SK-N-SH (cell line): ENCODE measurements at regions not wholly inside any gene's neighbourhood (a gene's known extent, or its start where the extent isn't known, plus 50 kb on each side); places are given as distances from the start of the nearest gene placed in this dataset.

Source experiments
- CTCF ChIA-PET: fragments of 300-600, 350-600 bp; formaldehyde crosslinking; extraction: SDS; loops from one replicate; lab custom pipeline; 2021; lab: Yijun Ruan, JAX
- POLR2A ChIA-PET: fragments of 350-600 bp; sonication (Branson Sonifier 250); formaldehyde crosslinking; extraction: SDS; loops from one replicate; lab custom pipeline; 2020; ENCODE audit warnings: antibody characterized with exemption, inconsistent platforms; lab: Yijun Ruan, JAX
- DNase-seq: peaks from one replicate; pipeline ENCODE4 v3.0.0; 2012
- H2AFZ ChIP-seq: fragments of 200-600 bp; sonication (generic); 2 replicates; pipeline ENCODE4 v1.8.1; 2016; ENCODE audit warnings: antibody characterized with exemption, mild to moderate bottlenecking, low read depth
- H3F3A ChIP-seq: fragments of 200-600 bp; sonication (generic); replicated peaks from 2 replicates; pipeline ENCODE3; 2016; ENCODE audit warnings: antibody characterized with exemption, mild to moderate bottlenecking; ENCODE audit not compliant: insufficient read depth
- H3K27ac ChIP-seq, 2 experiments: fragments of 200-500 bp in 1 of 2; fragments of 200-600 bp in 1 of 2; sonication (Bioruptor generic) in 1 of 2; sonication (generic), shearing (Covaris generic) in 1 of 2; 2 replicates each; pipeline versions ENCODE4 v1.5.1 to v1.6.1; 2014 to 2016; ENCODE audit warnings: low read depth in 2 of 2, inconsistent platforms in 1 of 2, low read length in 1 of 2, mild to moderate bottlenecking in 1 of 2, mixed read lengths in 1 of 2
- H3K27me3 ChIP-seq: fragments of 200-600 bp; sonication (generic), shearing (Covaris generic); 2 replicates; pipeline ENCODE4 v1.6.1; 2016; ENCODE audit warnings: mixed run types; ENCODE audit not compliant: insufficient read depth
- H3K36me3 ChIP-seq, 2 experiments: fragments of 200-500 bp in 1 of 2; fragments of 200-600 bp in 1 of 2; sonication (Bioruptor generic) in 1 of 2; sonication (generic) in 1 of 2; replicated peaks in 1 of 2; 2 replicates each; pipeline versions ENCODE3 to v1.5.1; 2014 to 2016; ENCODE audit warnings: low read length in 1 of 2, mild to moderate bottlenecking in 1 of 2; ENCODE audit not compliant: insufficient read depth in 2 of 2, control insufficient read depth in 1 of 2
- H3K4me1 ChIP-seq, 2 experiments: fragments of 200-500 bp in 1 of 2; fragments of 200-600 bp in 1 of 2; sonication (Bioruptor generic) in 1 of 2; sonication (generic), shearing (Covaris generic) in 1 of 2; 2 replicates each; pipeline versions ENCODE4 v1.5.1 to v1.6.1; 2014 to 2016; ENCODE audit warnings: low read depth in 1 of 2, low read length in 1 of 2, mixed run types in 1 of 2; ENCODE audit not compliant: insufficient read depth in 2 of 2, control insufficient read depth in 1 of 2
- H3K4me2 ChIP-seq: fragments of 200-600 bp; sonication (generic), shearing (Covaris generic); 2 replicates; pipeline ENCODE4 v1.6.1; 2017; ENCODE audit warnings: mixed run types
- H3K4me3 ChIP-seq, 2 experiments: fragments of 200-500 bp in 1 of 2; fragments of 200-600 bp in 1 of 2; sonication (Bioruptor generic) in 1 of 2; sonication (generic), shearing (Covaris generic) in 1 of 2; 2 replicates each; pipeline versions ENCODE4 v1.5.1 to v1.8.1; 2014 to 2016; ENCODE audit warnings: low read depth in 2 of 2, inconsistent platforms in 1 of 2, low read length in 1 of 2, mild to moderate bottlenecking in 1 of 2, mixed read lengths in 1 of 2, moderate library complexity in 1 of 2
- H3K79me2 ChIP-seq: fragments of 200-600 bp; sonication (generic); 2 replicates; pipeline ENCODE4 v1.8.1; 2017; ENCODE audit warnings: mild to moderate bottlenecking; ENCODE audit not compliant: insufficient read depth
- H3K9ac ChIP-seq: fragments of 200-600 bp; sonication (generic); 2 replicates; pipeline ENCODE4 v1.6.1; 2017; ENCODE audit warnings: mixed run types
- H3K9me2 ChIP-seq: fragments of 200-600 bp; sonication (generic); 2 replicates; pipeline ENCODE4 v1.6.1; 2017; ENCODE audit warnings: mixed run types
- H3K9me3 ChIP-seq: fragments of 200-600 bp; sonication (generic); 2 replicates; pipeline ENCODE4 v1.6.1; 2017; ENCODE audit warnings: mixed run types, mild to moderate bottlenecking, moderate library complexity
- H4K20me1 ChIP-seq: fragments of 200-600 bp; sonication (generic); 2 replicates; pipeline ENCODE4 v1.6.1; 2017; ENCODE audit warnings: mild to moderate bottlenecking, mixed run types; ENCODE audit not compliant: insufficient read depth
- EZH2phosphoT487 ChIP-seq: fragments of 200-600 bp; sonication (generic); IDR thresholded peaks from 2 replicates; pipeline ENCODE4 v1.6.1; 2017; ENCODE audit warnings: low read depth, mixed run types, mild to moderate bottlenecking, antibody characterized with exemption, moderate library complexity, borderline replicate concordance
- FOSL2 ChIP-seq: IDR thresholded peaks from 2 replicates; pipeline ENCODE4 v1.4.0; 2012; ENCODE audit warnings: low read depth, mild to moderate bottlenecking, moderate library complexity, borderline replicate concordance
- FOXJ3 ChIP-seq: sonication (generic); formaldehyde crosslinking; IDR thresholded peaks from 2 replicates; pipeline ENCODE4 v1.5.1; 2020; ENCODE audit warnings: mild to moderate bottlenecking, missing genetic modification reagents
- FOXM1 ChIP-seq: IDR thresholded peaks from 2 replicates; pipeline ENCODE4 v1.4.0; 2012; ENCODE audit warnings: low read depth, mild to moderate bottlenecking
- GABPA ChIP-seq: IDR thresholded peaks from 2 replicates; pipeline ENCODE4 v1.4.0; 2012; ENCODE audit warnings: low read depth, mild to moderate bottlenecking
- GATA2 ChIP-seq: sonication (generic); formaldehyde crosslinking; IDR thresholded peaks from 2 replicates; pipeline ENCODE4 v1.5.0; 2020; ENCODE audit warnings: mild to moderate bottlenecking, missing genetic modification reagents
- IRF3 ChIP-seq: fragments of 150-350 bp; IDR thresholded peaks from 2 replicates; pipeline ENCODE4 v1.6.1; 2016; ENCODE audit warnings: mild to moderate bottlenecking, low read depth, low read length
- MEF2A ChIP-seq: IDR thresholded peaks from 2 replicates; pipeline ENCODE4 v1.4.0; 2012; ENCODE audit warnings: low read depth, borderline replicate concordance
- MXI1 ChIP-seq: IDR thresholded peaks from 2 replicates; pipeline ENCODE4 v1.6.1; 2012; ENCODE audit warnings: mild to moderate bottlenecking, low read depth, low read length, improper control_type of control experiment
- NRF1 ChIP-seq: IDR thresholded peaks from 2 replicates; pipeline ENCODE4 v1.6.1; 2012; ENCODE audit warnings: low read depth, mild to moderate bottlenecking, low read length
- RAD21 ChIP-seq: IDR thresholded peaks from 2 replicates; pipeline ENCODE4 v1.6.1; 2012; ENCODE audit warnings: mild to moderate bottlenecking, low read length
- RCOR1 ChIP-seq: fragments of 150-350 bp; IDR thresholded peaks from 2 replicates; pipeline ENCODE4 v1.6.1; 2017; ENCODE audit warnings: antibody characterized with exemption, low read length
- SIN3A ChIP-seq: IDR thresholded peaks from 2 replicates; pipeline ENCODE4 v1.6.1; 2012; ENCODE audit warnings: low read depth, mild to moderate bottlenecking, low read length, moderate library complexity, borderline replicate concordance
- TAF1 ChIP-seq: IDR thresholded peaks from 2 replicates; pipeline ENCODE4 v1.6.1; 2012; ENCODE audit warnings: low read depth, mild to moderate bottlenecking, low read length, moderate library complexity, borderline replicate concordance
- TEAD4 ChIP-seq: IDR thresholded peaks from 2 replicates; pipeline ENCODE4 v1.4.0; 2012; ENCODE audit warnings: mild to moderate bottlenecking, borderline replicate concordance; ENCODE audit not compliant: insufficient read depth
- WGBS: methylation state at CpG from one replicate; pipeline ENCODE4 v1.1.6; 2017; ENCODE audit warnings: low lambda C conversion rate; 5-methylcytosine and 5-hydroxymethylcytosine counted together
- TF ChIP-seq, protein P1 (sequence below): IDR thresholded peaks from 2 replicates; pipeline ENCODE4 v1.4.0; 2012; ENCODE audit warnings: low read depth
- TF ChIP-seq, protein P2 (sequence below): fragments of 200-600 bp; sonication (generic); IDR thresholded peaks from 2 replicates; pipeline ENCODE4 v1.6.1; 2017; ENCODE audit warnings: antibody characterized with exemption, mild to moderate bottlenecking, moderate library complexity
- TF ChIP-seq, protein P3 (sequence below): fragments of 150-350 bp; IDR thresholded peaks from 2 replicates; pipeline ENCODE4 v1.6.1; 2017; ENCODE audit warnings: antibody characterized with exemption, low read length, low read depth, borderline replicate concordance
- TF ChIP-seq, protein P4 (sequence below): IDR thresholded peaks from 2 replicates; pipeline ENCODE4 v1.4.0; 2012; ENCODE audit warnings: low read depth, borderline replicate concordance

- H3F3A ChIP-seq = peaks cover 3% of the 10 kb centered on the region
- H3K27me3 ChIP-seq = no peaks in the 10 kb centered on the region
- no peaks in the 10 kb centered on the region for H3K9me3 ChIP-seq
- no peaks in the 10 kb centered on the region; a peak in 1 of 4 replicates for H3K4me1 ChIP-seq
- H3K79me2 ChIP-seq = no peaks in the 10 kb centered on the region
- ChIA-PET CTCF (no interaction called here), POLR2A (no interaction called here)
- H3K9me2 ChIP-seq = no peaks in the 10 kb centered on the region
- H3K36me3 ChIP-seq = no peaks in the 10 kb centered on the region
- no peak for TF ChIP-seq TAF1
- TF ChIP-seq MXI1 = no peak
- TF ChIP-seq, protein P1, sequence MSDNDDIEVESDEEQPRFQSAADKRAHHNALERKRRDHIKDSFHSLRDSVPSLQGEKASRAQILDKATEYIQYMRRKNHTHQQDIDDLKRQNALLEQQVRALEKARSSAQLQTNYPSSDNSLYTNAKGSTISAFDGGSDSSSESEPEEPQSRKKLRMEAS = no peak
- TF ChIP-seq RCOR1 = no peak
- TF ChIP-seq, protein P2, sequence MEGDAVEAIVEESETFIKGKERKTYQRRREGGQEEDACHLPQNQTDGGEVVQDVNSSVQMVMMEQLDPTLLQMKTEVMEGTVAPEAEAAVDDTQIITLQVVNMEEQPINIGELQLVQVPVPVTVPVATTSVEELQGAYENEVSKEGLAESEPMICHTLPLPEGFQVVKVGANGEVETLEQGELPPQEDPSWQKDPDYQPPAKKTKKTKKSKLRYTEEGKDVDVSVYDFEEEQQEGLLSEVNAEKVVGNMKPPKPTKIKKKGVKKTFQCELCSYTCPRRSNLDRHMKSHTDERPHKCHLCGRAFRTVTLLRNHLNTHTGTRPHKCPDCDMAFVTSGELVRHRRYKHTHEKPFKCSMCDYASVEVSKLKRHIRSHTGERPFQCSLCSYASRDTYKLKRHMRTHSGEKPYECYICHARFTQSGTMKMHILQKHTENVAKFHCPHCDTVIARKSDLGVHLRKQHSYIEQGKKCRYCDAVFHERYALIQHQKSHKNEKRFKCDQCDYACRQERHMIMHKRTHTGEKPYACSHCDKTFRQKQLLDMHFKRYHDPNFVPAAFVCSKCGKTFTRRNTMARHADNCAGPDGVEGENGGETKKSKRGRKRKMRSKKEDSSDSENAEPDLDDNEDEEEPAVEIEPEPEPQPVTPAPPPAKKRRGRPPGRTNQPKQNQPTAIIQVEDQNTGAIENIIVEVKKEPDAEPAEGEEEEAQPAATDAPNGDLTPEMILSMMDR = no peak
- TF ChIP-seq SIN3A = no peak
- no peak for TF ChIP-seq EZH2phosphoT487
- no peaks in the 10 kb centered on the region for H4K20me1 ChIP-seq
- no peak overlapping the region for H3K4me2 ChIP-seq
- DNase-seq = no peak
- no peak overlapping the region for H2AFZ ChIP-seq
- no peak overlapping the region for H3K27ac ChIP-seq
- H3K9ac ChIP-seq = no peak overlapping the region
- no peak overlapping the region for H3K4me3 ChIP-seq
Observed at GRCh38 chr1:192749349-192749748, 59.5 kb upstream of the RGS2 start.

DNA sequence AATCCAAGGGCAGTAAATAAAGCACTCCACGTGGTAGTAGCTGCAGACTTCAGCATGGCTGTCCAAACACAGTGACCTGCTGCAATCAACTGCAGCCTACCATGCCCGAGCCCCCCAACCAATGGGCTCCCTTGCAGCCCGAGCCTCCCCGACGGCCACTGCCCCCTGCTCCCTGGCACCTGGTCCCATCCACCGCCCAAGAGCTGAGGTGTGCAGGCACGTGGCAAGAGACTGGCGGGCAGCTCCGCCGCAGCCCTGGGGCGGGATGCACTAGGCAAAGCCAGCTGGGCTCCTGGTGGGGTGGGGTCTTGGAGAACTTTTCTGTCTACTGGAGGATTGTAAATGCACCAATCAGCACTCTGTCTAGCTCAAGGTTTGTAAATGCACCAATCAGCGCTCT, 57.6 kb upstream of the RGS2 start:
- 100% methylated on average over 2 of the region's 12 CpGs for WGBS
- CTCF ChIA-PET = no interaction called here
- H2AFZ ChIP-seq = no peak overlapping the region

More for the DNA sequence above, 57.6 kb upstream of the RGS2 start:
- H3K4me3 ChIP-seq = no peak overlapping the region
- no peaks in the 10 kb centered on the region for H3K9me3 ChIP-seq
- TF ChIP-seq NRF1 (no peak), TEAD4 (no peak), MEF2A (no peak), GABPA (no peak), FOXM1 (no peak), IRF3 (no peak), RAD21 (no peak), FOXJ3 (no peak), FOSL2 (no peak), GATA2 (CRISPR knock-in tag) (no peak)
- TF ChIP-seq, protein P3, sequence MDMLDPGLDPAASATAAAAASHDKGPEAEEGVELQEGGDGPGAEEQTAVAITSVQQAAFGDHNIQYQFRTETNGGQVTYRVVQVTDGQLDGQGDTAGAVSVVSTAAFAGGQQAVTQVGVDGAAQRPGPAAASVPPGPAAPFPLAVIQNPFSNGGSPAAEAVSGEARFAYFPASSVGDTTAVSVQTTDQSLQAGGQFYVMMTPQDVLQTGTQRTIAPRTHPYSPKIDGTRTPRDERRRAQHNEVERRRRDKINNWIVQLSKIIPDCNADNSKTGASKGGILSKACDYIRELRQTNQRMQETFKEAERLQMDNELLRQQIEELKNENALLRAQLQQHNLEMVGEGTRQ = no peak
- TF ChIP-seq, protein P4, sequence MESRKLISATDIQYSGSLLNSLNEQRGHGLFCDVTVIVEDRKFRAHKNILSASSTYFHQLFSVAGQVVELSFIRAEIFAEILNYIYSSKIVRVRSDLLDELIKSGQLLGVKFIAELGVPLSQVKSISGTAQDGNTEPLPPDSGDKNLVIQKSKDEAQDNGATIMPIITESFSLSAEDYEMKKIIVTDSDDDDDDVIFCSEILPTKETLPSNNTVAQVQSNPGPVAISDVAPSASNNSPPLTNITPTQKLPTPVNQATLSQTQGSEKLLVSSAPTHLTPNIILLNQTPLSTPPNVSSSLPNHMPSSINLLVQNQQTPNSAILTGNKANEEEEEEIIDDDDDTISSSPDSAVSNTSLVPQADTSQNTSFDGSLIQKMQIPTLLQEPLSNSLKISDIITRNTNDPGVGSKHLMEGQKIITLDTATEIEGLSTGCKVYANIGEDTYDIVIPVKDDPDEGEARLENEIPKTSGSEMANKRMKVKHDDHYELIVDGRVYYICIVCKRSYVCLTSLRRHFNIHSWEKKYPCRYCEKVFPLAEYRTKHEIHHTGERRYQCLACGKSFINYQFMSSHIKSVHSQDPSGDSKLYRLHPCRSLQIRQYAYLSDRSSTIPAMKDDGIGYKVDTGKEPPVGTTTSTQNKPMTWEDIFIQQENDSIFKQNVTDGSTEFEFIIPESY = no peak
- TF ChIP-seq, protein P1 = no peak
- TF ChIP-seq, all 33 proteins: peak for 0
- no peak overlapping the region for H3K4me2 ChIP-seq
- H3K36me3 ChIP-seq = no peaks in the 10 kb centered on the region
- no peak overlapping the region for H3K9ac ChIP-seq
- no peak overlapping the region for H3K27ac ChIP-seq
- no peak for DNase-seq
- H4K20me1 ChIP-seq = no peaks in the 10 kb centered on the region
- H3K9me2 ChIP-seq = no peaks in the 10 kb centered on the region
- no peaks in the 10 kb centered on the region for H3K79me2 ChIP-seq
- POLR2A ChIA-PET = no interaction called here
- peaks cover 3% of the 10 kb centered on the region for H3F3A ChIP-seq
- no peaks in the 10 kb centered on the region for H3K27me3 ChIP-seq
- H3K4me1 ChIP-seq = no peaks in the 10 kb centered on the region; a peak in 1 of 4 replicates
